ENCODE measurements at regions not wholly inside any gene's neighbourhood (a gene's known extent, or its start where the extent isn't known, plus 50 kb on each side); places are given as distances from the start of the nearest gene placed in this dataset.
A peak's percentile ranks its signal among the peaks of the same experiment; 100 is the strongest.

- Histone ChIP-seq H2AFZ (ENCODE audit: insufficient read depth, low read length, poor library complexity) (no peak overlapping the region), H3K14ac (ENCODE audit: low read length) (no peak overlapping the region), H3K4ac (ENCODE audit: low read depth, low read length) (no peak overlapping the region), H2BK12ac (ENCODE audit: low read length) (no peak overlapping the region), H3K18ac (ENCODE audit: low read length) (no peak overlapping the region), H2AK5ac (ENCODE audit: low read length) (no peak overlapping the region), H3K4me1 (ENCODE audit: control insufficient read depth in 1 of 2, insufficient read depth in 2 of 2, low read length in 2 of 2) (peaks cover 0 to 4% of the 10 kb centered on the region in 2 experiments), H3K27me3 (ENCODE audit: insufficient read depth, low read length) (no peaks in the 10 kb centered on the region), H3K9ac (ENCODE audit: low read length) (no peak overlapping the region), H3K36me3 (ENCODE audit: control insufficient read depth in 1 of 2, insufficient read depth in 2 of 2, low read length in 2 of 2) (no peaks in the 10 kb centered on the region), H4K12ac (ENCODE audit: low read depth, low read length) (no peak overlapping the region), H3K4me2 (ENCODE audit: low read length) (no peak overlapping the region), H3K23ac (ENCODE audit: low read length) (no peak overlapping the region), H3K4me3 (ENCODE audit: low read depth, low read length) (no peak overlapping the region), H3K9me3 (ENCODE audit: insufficient read depth, low read depth, low read length) (no peaks in the 10 kb centered on the region), H2BK120ac (ENCODE audit: insufficient read depth, low read length, poor library complexity) (no peak overlapping the region), H2BK5ac (ENCODE audit: low read depth, low read length, poor library complexity) (no peak overlapping the region), H3K79me1 (ENCODE audit: low read length) (no peaks in the 10 kb centered on the region), H4K8ac (ENCODE audit: low read depth, low read length) (no peak overlapping the region), H3K79me2 (ENCODE audit: control insufficient read depth, insufficient read depth, low read length, poor library complexity) (no peaks in the 10 kb centered on the region), H3K27ac (ENCODE audit: low read depth, low read length) (no peak overlapping the region), H4K91ac (ENCODE audit: low read depth, low read length) (no peak overlapping the region)
- DNase-seq = no peak
- no CpG with 5 or more reads among the region's 3 CpGs for WGBS (ENCODE audit: extremely low coverage, insufficient coverage, insufficient read length)
Observed at GRCh38 chr2:207227749-207228145, 62.0 kb upstream of the KLF7 start.

GRCh38 chr2:207228402-207228801 is 62.7 kb upstream of the KLF7 start:
- H2BK12ac ChIP-seq (ENCODE audit: low read length) = no peak overlapping the region
- no peak overlapping the region for H3K18ac ChIP-seq (ENCODE audit: low read length)
- H3K4me2 ChIP-seq (ENCODE audit: low read length) = no peak overlapping the region
- no peak overlapping the region for H2BK120ac ChIP-seq (ENCODE audit: insufficient read depth, low read length, poor library complexity)
- H3K4ac ChIP-seq (ENCODE audit: low read depth, low read length) = no peak overlapping the region
- no peaks in the 10 kb centered on the region for H3K27me3 ChIP-seq (ENCODE audit: insufficient read depth, low read length)
- no peaks in the 10 kb centered on the region for H3K36me3 ChIP-seq (ENCODE audit: control insufficient read depth in 1 of 2, insufficient read depth in 2 of 2, low read length in 2 of 2)
- no CpG with 5 or more reads among the region's 3 CpGs for WGBS (ENCODE audit: extremely low coverage, insufficient coverage, insufficient read length)
- DNase-seq = no peak
- H4K91ac ChIP-seq (ENCODE audit: low read depth, low read length) = no peak overlapping the region
- H3K27ac ChIP-seq (ENCODE audit: low read depth, low read length) = no peak overlapping the region
- no peak overlapping the region for H2BK5ac ChIP-seq (ENCODE audit: low read depth, low read length, poor library complexity)
- no peak overlapping the region for H2AK5ac ChIP-seq (ENCODE audit: low read length)
- no peak overlapping the region for H3K4me3 ChIP-seq (ENCODE audit: low read depth, low read length)
- no peaks in the 10 kb centered on the region for H3K9me3 ChIP-seq (ENCODE audit: insufficient read depth, low read depth, low read length)
- no peaks in the 10 kb centered on the region for H3K79me2 ChIP-seq (ENCODE audit: control insufficient read depth, insufficient read depth, low read length, poor library complexity)
- no peak overlapping the region for H3K9ac ChIP-seq (ENCODE audit: low read length)
- no peak overlapping the region for H3K23ac ChIP-seq (ENCODE audit: low read length)
- H3K79me1 ChIP-seq (ENCODE audit: low read length) = no peaks in the 10 kb centered on the region
- peaks cover 0 to 4% of the 10 kb centered on the region in 2 experiments for H3K4me1 ChIP-seq (ENCODE audit: control insufficient read depth in 1 of 2, insufficient read depth in 2 of 2, low read length in 2 of 2)
- H4K12ac ChIP-seq (ENCODE audit: low read depth, low read length) = no peak overlapping the region
- no peak overlapping the region for H3K14ac ChIP-seq (ENCODE audit: low read length)
- H2AFZ ChIP-seq (ENCODE audit: insufficient read depth, low read length, poor library complexity) = no peak overlapping the region
- H4K8ac ChIP-seq (ENCODE audit: low read depth, low read length) = no peak overlapping the region

- no peaks in the 10 kb centered on the region for H3K27me3 ChIP-seq (ENCODE audit: insufficient read depth, low read length)
- H3K4ac ChIP-seq (ENCODE audit: low read depth, low read length) = no peak overlapping the region
- H3K36me3 ChIP-seq (ENCODE audit: control insufficient read depth in 1 of 2, insufficient read depth in 2 of 2, low read length in 2 of 2) = no peaks in the 10 kb centered on the region
- no CpG with 5 or more reads among the region's 3 CpGs for WGBS (ENCODE audit: extremely low coverage, insufficient coverage, insufficient read length)
- H4K12ac ChIP-seq (ENCODE audit: low read depth, low read length) = no peak overlapping the region
- no peak overlapping the region for H4K8ac ChIP-seq (ENCODE audit: low read depth, low read length)
- H3K9me3 ChIP-seq (ENCODE audit: insufficient read depth, low read depth, low read length) = no peaks in the 10 kb centered on the region
- no peak overlapping the region for H2AFZ ChIP-seq (ENCODE audit: insufficient read depth, low read length, poor library complexity)
- no peak overlapping the region for H3K4me2 ChIP-seq (ENCODE audit: low read length)
- H3K79me2 ChIP-seq (ENCODE audit: control insufficient read depth, insufficient read depth, low read length, poor library complexity) = no peaks in the 10 kb centered on the region
- H3K4me3 ChIP-seq (ENCODE audit: low read depth, low read length) = no peak overlapping the region
- no peak for DNase-seq
- H3K4me1 ChIP-seq (ENCODE audit: control insufficient read depth in 1 of 2, insufficient read depth in 2 of 2, low read length in 2 of 2) = peaks cover 0 to 4% of the 10 kb centered on the region in 2 experiments
- no peaks in the 10 kb centered on the region for H3K79me1 ChIP-seq (ENCODE audit: low read length)
- H3K18ac ChIP-seq (ENCODE audit: low read length) = no peak overlapping the region
- H2BK12ac ChIP-seq (ENCODE audit: low read length) = no peak overlapping the region
- no peak overlapping the region for H3K23ac ChIP-seq (ENCODE audit: low read length)
- H3K14ac ChIP-seq (ENCODE audit: low read length) = no peak overlapping the region
- no peak overlapping the region for H2BK120ac ChIP-seq (ENCODE audit: insufficient read depth, low read length, poor library complexity)
- no peak overlapping the region for H3K27ac ChIP-seq (ENCODE audit: low read depth, low read length)
- no peak overlapping the region for H2BK5ac ChIP-seq (ENCODE audit: low read depth, low read length, poor library complexity)
- no peak overlapping the region for H4K91ac ChIP-seq (ENCODE audit: low read depth, low read length)
- H3K9ac ChIP-seq (ENCODE audit: low read length) = no peak overlapping the region
- no peak overlapping the region for H2AK5ac ChIP-seq (ENCODE audit: low read length)
Observed at GRCh38 chr2:207229161-207229560, 63.4 kb upstream of the KLF7 start.

GRCh38 chr2:207230261-207231105 is 64.7 kb upstream of the KLF7 start:
- Histone ChIP-seq H2AFZ (ENCODE audit: insufficient read depth, low read length, poor library complexity) (no peak overlapping the region), H3K9ac (ENCODE audit: low read length) (no peak overlapping the region), H3K4ac (ENCODE audit: low read depth, low read length) (no peak overlapping the region), H3K18ac (ENCODE audit: low read length) (no peak overlapping the region), H2BK5ac (ENCODE audit: low read depth, low read length, poor library complexity) (no peak overlapping the region), H3K27ac (ENCODE audit: low read depth, low read length) (no peak overlapping the region), H2BK120ac (ENCODE audit: insufficient read depth, low read length, poor library complexity) (no peak overlapping the region), H3K4me1 (ENCODE audit: control insufficient read depth in 1 of 2, insufficient read depth in 2 of 2, low read length in 2 of 2) (peaks cover 0 to 4% of the 10 kb centered on the region in 2 experiments), H3K79me1 (ENCODE audit: low read length) (no peaks in the 10 kb centered on the region), H3K23ac (ENCODE audit: low read length) (no peak overlapping the region), H2BK12ac (ENCODE audit: low read length) (no peak overlapping the region), H3K4me3 (ENCODE audit: low read depth, low read length) (no peak overlapping the region), H4K91ac (ENCODE audit: low read depth, low read length) (no peak overlapping the region), H3K79me2 (ENCODE audit: control insufficient read depth, insufficient read depth, low read length, poor library complexity) (no peaks in the 10 kb centered on the region), H4K12ac (ENCODE audit: low read depth, low read length) (no peak overlapping the region), H3K9me3 (ENCODE audit: insufficient read depth, low read depth, low read length) (no peaks in the 10 kb centered on the region), H3K36me3 (ENCODE audit: control insufficient read depth in 1 of 2, insufficient read depth in 2 of 2, low read length in 2 of 2) (no peaks in the 10 kb centered on the region), H2AK5ac (ENCODE audit: low read length) (no peak overlapping the region), H3K14ac (ENCODE audit: low read length) (no peak overlapping the region), H3K27me3 (ENCODE audit: insufficient read depth, low read length) (no peaks in the 10 kb centered on the region), H3K4me2 (ENCODE audit: low read length) (no peak overlapping the region), H4K8ac (ENCODE audit: low read depth, low read length) (no peak overlapping the region)
- no CpG with 5 or more reads among the region's 6 CpGs for WGBS (ENCODE audit: extremely low coverage, insufficient coverage, insufficient read length)
- peak in 1 of 2 donors; percentile 75 for DNase-seq

Measured in trophoblast cell (in vitro differentiated cells and primary cell).